T-helper 9 cell (primary cell): ENCODE measurements at regions not wholly inside any gene's neighbourhood (a gene's known extent, or its start where the extent isn't known, plus 50 kb on each side); places are given as distances from the start of the nearest gene placed in this dataset.
A peak's percentile ranks its signal among the peaks of the same experiment; 100 is the strongest.
"Not testable (repeated sequence)": the region's sequence is repeated elsewhere in the genome, so short reads cannot be mapped to it uniquely, and the experiment has no call there.

ENCODE experiments used
- DNase-seq: peaks from one replicate; pipeline ENCODE4 v3.0.0-alpha.2; 2020

GRCh38 chr22:25281675-25282345 lies 62.4 kb downstream of the CRYBB2 start:
- DNase-seq, result no peak

GRCh38 chr22:25282346-25282670 lies 62.9 kb downstream of the CRYBB2 start:
- DNase-seq, result no peak

GRCh38 chr22:25282671-25283561 lies 63.5 kb downstream of the CRYBB2 start:
- no peak for DNase-seq

- not testable (repeated sequence) for DNase-seq
Observed at GRCh38 chr22:25288481-25288880, 69.0 kb downstream of the CRYBB2 start.

GRCh38 chr22:25301912-25302311 lies 82.5 kb downstream of the CRYBB2 start:
- DNase-seq, result not testable (repeated sequence)

GRCh38 chr22:25309586-25309985 lies 90.1 kb downstream of the CRYBB2 start:
- DNase-seq, result not testable (repeated sequence)

- not testable (repeated sequence) for DNase-seq
Observed at GRCh38 chr22:25311924-25312323, 92.5 kb downstream of the CRYBB2 start.

- DNase-seq, result no peak
Observed at GRCh38 chr22:25318081-25318823, 98.8 kb downstream of the CRYBB2 start.

- DNase-seq, result no peak
Observed at GRCh38 chr22:25327018-25327755, 107.7 kb downstream of the CRYBB2 start.

GRCh38 chr22:25331050-25331449 lies 111.6 kb downstream of the CRYBB2 start:
- DNase-seq, result no peak

- DNase-seq, result not testable (repeated sequence)
Observed at GRCh38 chr22:25331911-25332310, 112.5 kb downstream of the CRYBB2 start.

GRCh38 chr22:25332386-25332785 lies 112.9 kb downstream of the CRYBB2 start:
- no peak for DNase-seq

GRCh38 chr22:25334162-25334490 lies 114.7 kb downstream of the CRYBB2 start:
- peak; percentile 16 for DNase-seq

GRCh38 chr22:25334631-25335030 lies 115.2 kb downstream of the CRYBB2 start:
- DNase-seq, result not testable (repeated sequence)

GRCh38 chr22:25335276-25335675 lies 115.8 kb downstream of the CRYBB2 start:
- DNase-seq, result not testable (repeated sequence)

- not testable (repeated sequence) for DNase-seq
Observed at GRCh38 chr22:25340536-25340935, 121.1 kb downstream of the CRYBB2 start.

- not testable (repeated sequence) for DNase-seq
Observed at GRCh38 chr22:25344366-25344765, 124.9 kb downstream of the CRYBB2 start.

- no peak for DNase-seq
Observed at GRCh38 chr22:25346859-25347751, 127.7 kb downstream of the CRYBB2 start.

GRCh38 chr22:25347752-25348102 lies 128.3 kb downstream of the CRYBB2 start:
- no peak for DNase-seq

GRCh38 chr22:25348391-25348790 lies 129.0 kb downstream of the CRYBB2 start:
- no peak for DNase-seq

- DNase-seq, result not testable (repeated sequence)
Observed at GRCh38 chr22:25348996-25349395, 129.6 kb downstream of the CRYBB2 start.

GRCh38 chr22:25350551-25350971 lies 131.1 kb downstream of the CRYBB2 start:
- no peak for DNase-seq
